GM19468 (cell line): ENCODE measurements at regions not wholly inside any gene's neighbourhood (a gene's known extent, or its start where the extent isn't known, plus 50 kb on each side); places are given as distances from the start of the nearest gene placed in this dataset.
A peak's percentile ranks its signal among the peaks of the same experiment; 100 is the strongest.

Experiments
- ATAC-seq: cut with Tn5 transposase; IDR thresholded peaks from one replicate; pipeline ENCODE4 v1.9.1; 2021; ENCODE audit warnings: mild to moderate bottlenecking, moderate library complexity, moderate number of reproducible peaks; ENCODE audit not compliant: unreplicated experiment; ENCODE audit errors: extremely low read depth

- no peak for ATAC-seq
Measured at GRCh38 chr13:103325672-103326071, 259.5 kb upstream of the SLC10A2 start.

- ATAC-seq = no peak
Measured at GRCh38 chr13:103324641-103325040, 258.4 kb upstream of the SLC10A2 start.

GRCh38 chr13:103315711-103316110 is 249.5 kb upstream of the SLC10A2 start:
- ATAC-seq = no peak

- no peak for ATAC-seq
Measured at GRCh38 chr13:103312467-103312866, 246.2 kb upstream of the SLC10A2 start.

GRCh38 chr13:103308667-103309066 is 242.4 kb upstream of the SLC10A2 start:
- ATAC-seq = no peak

- ATAC-seq = no peak
Measured at GRCh38 chr13:103306163-103306562, 239.9 kb upstream of the SLC10A2 start.

GRCh38 chr13:103303078-103303651 is 236.9 kb upstream of the SLC10A2 start:
- no peak for ATAC-seq

- no peak for ATAC-seq
Measured at GRCh38 chr13:103302676-103303075, 236.5 kb upstream of the SLC10A2 start.

GRCh38 chr13:103299079-103299478 is 232.9 kb upstream of the SLC10A2 start:
- no peak for ATAC-seq

- ATAC-seq = no peak
Measured at GRCh38 chr13:103297083-103297482, 230.9 kb upstream of the SLC10A2 start.

GRCh38 chr13:103291798-103292572 is 225.8 kb upstream of the SLC10A2 start:
- no peak for ATAC-seq

GRCh38 chr13:103291226-103291625 is 225.0 kb upstream of the SLC10A2 start:
- no peak for ATAC-seq

GRCh38 chr13:103289681-103290080 is 223.5 kb upstream of the SLC10A2 start:
- no peak for ATAC-seq

GRCh38 chr13:103288114-103288513 is 221.9 kb upstream of the SLC10A2 start:
- ATAC-seq = no peak

GRCh38 chr13:103287659-103288058 is 221.4 kb upstream of the SLC10A2 start:
- no peak for ATAC-seq

GRCh38 chr13:103284466-103284865 is 218.2 kb upstream of the SLC10A2 start:
- no peak for ATAC-seq

GRCh38 chr13:103283451-103283820 is 217.2 kb upstream of the SLC10A2 start:
- ATAC-seq = no peak

- ATAC-seq = no peak
Measured at GRCh38 chr13:103282571-103283450, 216.6 kb upstream of the SLC10A2 start.

- no peak for ATAC-seq
Measured at GRCh38 chr13:103277959-103278694, 211.9 kb upstream of the SLC10A2 start.

GRCh38 chr13:103276775-103277498 is 210.7 kb upstream of the SLC10A2 start:
- ATAC-seq = peak; percentile 90
